ENCODE measurements at regions not wholly inside any gene's neighbourhood (a gene's known extent, or its start where the extent isn't known, plus 50 kb on each side); places are given as distances from the start of the nearest gene placed in this dataset.

GRCh38 chr1:98084188-98084587, 163.4 kb upstream of the DPYD start:
- no peak for TF ChIP-seq CTCF (IDR thresholded peaks at IDR 0.05)
- TF ChIP-seq POLR2A (IDR thresholded peaks at IDR 0.05), result no peak
